Caki2 (cell line): ENCODE measurements at regions not wholly inside any gene's neighbourhood (a gene's known extent, or its start where the extent isn't known, plus 50 kb on each side); places are given as distances from the start of the nearest gene placed in this dataset.

Source experiments
- DNase-seq: peaks from one replicate; pipeline ENCODE4 v3.0.0-alpha.2; 2015; ENCODE audit warnings: low read depth
- in situ Hi-C: cut with HindIII; loops from 2 replicates; pipeline ENCODE4 v1.10.0; 2016; ENCODE audit warnings: low sequenced_read_pairs, low pct_unique_long_range_greater_than_20kb, mixed read lengths

- DNase-seq, result no peak
- in situ Hi-C loops, result no loop called here
Measured at GRCh38 chr5:73256862-73257261, 83.9 kb downstream of the TMEM174 start.

DNA sequence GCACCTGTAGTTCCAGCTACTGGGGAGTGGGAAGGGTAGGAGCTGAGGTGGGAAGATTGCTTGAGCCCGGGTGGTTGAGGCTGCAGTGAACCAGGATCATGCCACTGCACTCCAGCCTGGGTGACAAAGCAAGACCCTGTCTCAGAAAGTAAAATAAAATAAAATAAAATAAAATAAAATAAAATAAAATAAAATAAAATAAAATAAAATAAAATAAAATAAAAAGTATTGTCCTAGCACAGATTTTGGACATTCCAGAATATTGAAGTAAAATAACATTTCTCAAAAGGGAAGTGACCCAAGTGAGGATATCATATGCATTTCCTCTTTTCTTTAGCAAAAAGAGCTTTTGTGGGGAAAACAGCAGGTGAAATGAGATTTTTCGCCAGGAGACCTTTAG lies 83.5 kb downstream of the TMEM174 start:
- DNase-seq, result no peak
- in situ Hi-C loops, result no loop called here

GRCh38 chr5:73256012-73256411 lies 83.0 kb downstream of the TMEM174 start:
- no peak for DNase-seq
- in situ Hi-C loops, result no loop called here

- in situ Hi-C loops, result no loop called here
- no peak for DNase-seq
Measured at GRCh38 chr5:73254642-73255041, 81.6 kb downstream of the TMEM174 start.

DNA sequence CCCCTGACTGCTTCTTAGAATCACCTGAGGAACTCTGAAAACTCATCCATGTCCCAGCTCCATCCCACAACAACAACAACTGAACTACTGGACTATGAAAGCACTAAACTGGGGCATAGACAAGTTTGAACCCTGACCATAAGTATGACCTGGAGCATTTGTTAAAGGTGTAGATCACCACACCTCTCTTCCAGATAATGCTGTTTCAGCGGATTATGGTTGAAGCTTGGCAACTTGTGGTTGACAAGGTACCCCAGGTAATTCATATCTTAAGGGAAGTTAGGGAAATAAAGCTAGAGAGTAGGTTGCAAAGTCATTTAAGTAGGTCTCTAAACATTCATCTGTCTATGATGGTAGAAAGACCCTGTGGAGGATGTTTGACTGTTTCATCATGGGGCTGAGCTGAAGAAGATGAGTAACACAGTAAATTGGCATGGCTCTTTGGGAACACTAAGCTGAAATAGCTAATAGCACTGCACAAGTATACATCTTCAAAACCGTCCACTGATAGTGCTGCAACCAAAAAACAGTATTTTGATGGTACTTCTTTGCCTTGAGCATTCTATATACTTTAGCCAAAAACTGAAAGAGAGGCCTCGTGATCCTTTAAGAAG lies 80.2 kb downstream of the TMEM174 start:
- no peak for DNase-seq
- in situ Hi-C loops, result no loop called here

DNA sequence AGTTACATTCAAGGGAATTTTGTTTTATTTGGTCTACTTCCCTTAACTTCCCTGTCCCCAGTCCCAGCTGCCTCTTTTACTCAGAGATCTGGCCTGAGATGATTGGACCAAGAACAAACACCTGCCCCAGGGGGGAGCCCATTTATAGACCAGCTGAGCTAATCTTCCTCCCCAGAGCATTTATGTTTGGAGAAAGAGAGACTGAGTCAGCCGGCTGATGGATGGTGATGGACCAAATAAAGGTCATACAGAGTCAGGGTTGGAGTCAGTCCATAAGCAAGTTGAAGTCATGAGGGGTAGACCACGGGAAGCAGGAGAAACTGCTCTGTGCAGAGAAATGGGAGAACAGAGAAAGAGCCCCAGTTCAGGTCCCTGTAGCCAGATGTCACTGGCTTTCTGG lies 77.7 kb downstream of the TMEM174 start:
- DNase-seq, result no peak
- in situ Hi-C loops, result no loop called here

DNA sequence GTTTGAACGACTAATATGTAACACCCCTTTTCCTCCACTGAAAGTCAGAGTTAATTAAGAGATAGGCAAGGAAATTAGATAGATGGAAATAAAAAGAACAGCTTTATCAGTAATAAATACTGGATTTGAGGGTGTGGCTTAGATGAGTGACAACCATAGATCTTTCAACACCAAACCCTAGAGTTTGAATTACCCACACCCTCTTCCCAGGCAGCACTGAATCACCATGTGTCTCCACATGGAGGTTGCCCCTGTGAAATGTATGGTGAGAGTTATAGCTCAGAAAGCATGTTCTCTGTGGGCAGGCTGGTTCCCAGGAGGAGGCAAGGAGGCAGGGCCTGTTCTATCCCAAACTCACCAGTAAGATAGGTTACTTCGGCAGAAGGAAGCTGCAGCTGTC lies 69.7 kb downstream of the TMEM174 start:
- DNase-seq, result no peak
- in situ Hi-C loops, result no loop called here

- in situ Hi-C loops, result no loop called here
- no peak for DNase-seq
Measured at GRCh38 chr5:73238873-73239272, 65.9 kb downstream of the TMEM174 start.

GRCh38 chr5:73236541-73237128 lies 63.6 kb downstream of the TMEM174 start:
- no peak for DNase-seq
- in situ Hi-C loops, result no loop called here

DNA sequence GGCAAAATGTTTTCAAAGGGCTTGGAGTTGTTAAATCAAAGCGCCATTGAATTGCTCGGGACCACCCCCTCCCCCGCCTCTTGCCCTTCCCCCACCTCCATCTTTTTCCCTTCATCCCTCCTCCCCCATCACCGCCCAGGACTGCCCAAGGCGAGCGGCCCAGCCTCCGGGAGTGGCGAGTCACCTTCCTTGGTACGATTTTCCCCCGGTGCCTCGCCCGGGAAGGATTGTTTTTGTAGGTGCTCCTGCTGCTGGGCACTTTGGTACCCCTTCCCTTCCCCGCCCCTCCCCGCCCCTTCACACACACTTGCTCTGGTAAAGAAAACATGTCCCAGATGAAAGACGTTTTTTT lies 61.2 kb downstream of the TMEM174 start:
- in situ Hi-C loops, result no loop called here
- DNase-seq, result no peak

GRCh38 chr5:73233461-73234203 lies 60.6 kb downstream of the TMEM174 start:
- in situ Hi-C loops, result no loop called here
- no peak for DNase-seq

DNA sequence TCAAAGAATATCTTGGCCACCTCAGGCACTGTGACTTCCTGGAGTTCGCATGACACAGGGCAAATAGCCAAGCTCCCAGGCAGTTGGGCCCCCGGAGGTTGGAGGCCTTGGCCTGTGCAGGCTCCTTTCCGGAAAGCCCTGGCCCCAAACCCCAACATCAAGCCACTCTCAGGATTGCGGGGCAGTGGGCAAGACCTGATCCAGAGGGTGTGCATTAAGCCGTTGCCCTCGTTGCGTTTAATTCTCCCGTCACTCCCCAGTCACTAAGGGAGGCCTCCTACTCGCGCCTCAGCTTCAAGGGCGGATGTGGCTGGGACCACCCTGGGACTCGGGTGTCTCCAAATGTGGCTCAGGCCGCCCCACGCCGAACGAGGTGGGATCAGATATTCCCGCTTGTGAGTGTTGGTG lies 60.1 kb downstream of the TMEM174 start:
- in situ Hi-C loops, result no loop called here

GRCh38 chr5:73232266-73233041 lies 59.5 kb downstream of the TMEM174 start:
- in situ Hi-C loops, result no loop called here

More for the DNA sequence above, 60.1 kb downstream of the TMEM174 start:
- DNase-seq, result no peak

GRCh38 chr5:73231246-73231778 lies 58.3 kb downstream of the TMEM174 start:
- in situ Hi-C loops, result no loop called here
- DNase-seq, result no peak

More at GRCh38 chr5:73232266-73233041, 59.5 kb downstream of the TMEM174 start:
- DNase-seq, result no peak

DNA sequence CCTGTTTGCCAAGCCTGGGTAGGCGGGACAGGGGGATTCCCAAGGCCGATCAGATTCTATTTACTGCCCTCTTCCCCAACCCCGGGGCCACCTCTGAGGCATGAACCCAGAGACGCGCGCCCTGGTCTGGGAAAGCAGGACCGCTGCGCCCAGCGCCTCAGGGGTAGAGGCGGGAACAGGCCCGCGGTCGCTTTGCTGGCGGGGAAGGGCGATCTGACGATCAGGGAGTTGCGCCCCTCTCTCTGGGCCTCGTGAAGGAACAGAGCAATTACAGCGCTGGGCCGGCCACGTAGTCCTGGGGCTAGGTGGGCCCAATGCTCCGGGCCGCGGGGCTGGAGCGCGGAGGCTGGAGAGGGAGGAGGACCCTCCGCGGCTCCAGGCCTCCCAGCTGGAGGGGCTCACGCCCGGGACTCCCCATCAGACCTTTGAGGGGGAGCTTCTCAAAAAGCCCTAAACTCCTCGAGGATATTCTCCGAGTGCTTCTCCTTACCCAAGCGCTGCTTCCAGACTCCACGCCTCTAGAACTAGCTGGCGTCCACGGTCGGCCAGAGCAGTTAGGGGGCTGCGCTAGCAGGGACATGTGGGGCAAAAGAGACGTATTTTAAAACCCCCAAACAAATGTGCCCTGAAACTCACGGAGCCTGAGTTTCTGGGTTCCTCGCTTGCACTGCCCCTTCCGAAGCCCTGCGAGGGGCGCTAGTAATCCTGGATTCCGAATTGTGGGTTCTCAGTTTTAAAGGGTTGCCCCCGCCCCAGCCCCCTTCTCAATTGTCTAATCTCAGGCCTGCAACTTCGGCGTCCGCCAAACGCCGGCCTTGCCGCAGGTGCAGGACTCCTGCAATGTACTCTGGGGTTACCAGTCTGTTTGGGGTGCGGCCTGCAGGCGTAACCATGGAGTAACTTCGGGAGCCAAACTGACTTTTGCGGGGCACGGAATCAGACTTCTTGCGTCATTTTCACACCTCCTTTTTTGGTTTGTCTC lies 57.6 kb downstream of the TMEM174 start:
- no peak for DNase-seq
- in situ Hi-C loops, result no loop called here

GRCh38 chr5:73229271-73229670 lies 56.3 kb downstream of the TMEM174 start:
- no peak for DNase-seq
- in situ Hi-C loops, result no loop called here

DNA sequence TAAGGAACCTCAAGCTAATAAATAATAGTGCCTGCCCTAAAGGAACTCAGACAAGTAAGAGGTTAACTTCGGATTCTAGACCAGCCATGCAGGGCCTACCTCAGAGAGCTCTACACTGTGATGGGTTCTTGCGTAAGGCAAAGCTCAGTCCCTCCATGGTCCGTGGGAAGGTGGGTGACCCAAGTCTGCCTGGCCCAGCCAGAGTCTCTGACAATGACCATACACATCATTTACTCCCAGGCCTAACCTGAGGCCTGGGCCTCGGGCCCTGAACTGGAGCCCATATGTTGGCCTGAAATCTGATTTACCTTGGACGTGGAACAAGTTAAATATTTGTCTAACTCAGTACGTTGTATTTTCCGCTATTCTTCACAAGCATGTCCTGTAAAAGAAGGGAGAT lies 55.1 kb downstream of the TMEM174 start:
- in situ Hi-C loops, result no loop called here

More for the DNA sequence above, 55.1 kb downstream of the TMEM174 start:
- no peak for DNase-seq
